MCF 10A (cell line): ENCODE measurements at regions not wholly inside any gene's neighbourhood (a gene's known extent, or its start where the extent isn't known, plus 50 kb on each side); places are given as distances from the start of the nearest gene placed in this dataset.

Experiments used
- BruUV-seq: library from RNA; stranded (reverse); fragments of 400-500 nt; replicated peaks from 2 replicates; lab custom pipeline; 2021; lab: Mats Ljungman, UMichigan
- CTCF ChIA-PET: fragments of 300-600 bp; sonication (Branson Sonifier 250); formaldehyde crosslinking; extraction: SDS; loops from one replicate; lab custom pipeline; 2021; ENCODE audit warnings: antibody characterized with exemption, inconsistent platforms; lab: Yijun Ruan, JAX
- POLR2A ChIA-PET: fragments of 300-600, 350-650 bp; sonication (Branson Sonifier 250); formaldehyde crosslinking; extraction: SDS; loops from one replicate; lab custom pipeline; 2020; ENCODE audit warnings: antibody characterized with exemption, inconsistent platforms; lab: Yijun Ruan, JAX
- DNase-seq: peaks from one replicate; pipeline ENCODE4 v3.0.0-alpha.2; 2018; ENCODE audit not compliant: unreplicated experiment
- H3K27ac Mint-ChIP-seq: one replicate; pipeline ENCODE4 v1.8.0; 2022; ENCODE audit warnings: mild to moderate bottlenecking, low read depth, mixed read lengths; ENCODE audit not compliant: unreplicated experiment
- H3K27me3 Mint-ChIP-seq: one replicate; pipeline ENCODE4 v1.8.0; 2022; ENCODE audit warnings: mixed read lengths; ENCODE audit not compliant: insufficient read depth, unreplicated experiment
- H3K36me3 Mint-ChIP-seq: one replicate; pipeline ENCODE4 v1.8.0; 2022; ENCODE audit warnings: mild to moderate bottlenecking, moderate library complexity, mixed read lengths; ENCODE audit not compliant: insufficient read depth, unreplicated experiment
- H3K4me1 Mint-ChIP-seq: one replicate; pipeline ENCODE4 v1.8.0; 2022; ENCODE audit warnings: mixed read lengths; ENCODE audit not compliant: insufficient read depth, unreplicated experiment
- H3K4me3 Mint-ChIP-seq: one replicate; pipeline ENCODE4 v1.8.0; 2022; ENCODE audit warnings: mild to moderate bottlenecking, moderate library complexity, mixed read lengths; ENCODE audit not compliant: unreplicated experiment
- H3K9me3 Mint-ChIP-seq: one replicate; pipeline ENCODE4 v1.8.0; 2022; ENCODE audit warnings: mixed read lengths; ENCODE audit not compliant: unreplicated experiment
- intact Hi-C: fragments of 100-400 bp; cut with micrococcal nuclease; formaldehyde crosslinking; loops from 2 replicates; pipeline ENCODE4 v1.14.1; 2022
- TF ChIP-seq, protein P1 (sequence below): fragments of 200-600 bp; IDR thresholded peaks from one replicate; pipeline ENCODE4 v1.8.0; 2022; ENCODE audit warnings: antibody characterized with exemption, mild to moderate bottlenecking; ENCODE audit not compliant: unreplicated experiment

DNA sequence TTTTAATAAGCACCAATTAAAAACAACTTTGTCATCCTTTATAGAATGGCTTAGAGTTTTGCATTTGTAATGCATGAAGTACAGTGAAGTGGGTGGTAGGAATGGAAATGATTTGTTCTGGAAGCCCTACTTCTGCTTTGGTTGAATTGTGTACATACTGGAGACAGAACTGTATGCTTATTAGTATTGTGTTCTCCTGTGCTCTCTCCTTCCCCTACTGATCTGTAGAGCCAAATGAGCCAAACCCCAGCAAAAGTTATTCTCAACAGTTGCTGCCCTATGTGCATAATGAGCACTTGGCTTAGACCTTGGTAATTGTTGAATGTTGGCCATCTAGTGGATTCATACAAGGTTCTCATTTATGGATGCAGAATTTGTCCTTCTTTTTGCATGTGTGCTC lies 916.1 kb downstream of the GALC start:
- H3K27ac Mint-ChIP-seq, result no peak overlapping the region
- H3K36me3 Mint-ChIP-seq, result no peaks in the 10 kb centered on the region
- no peak overlapping the region for H3K4me3 Mint-ChIP-seq
- H3K9me3 Mint-ChIP-seq, result peaks cover 7% of the 10 kb centered on the region
- DNase-seq, result no peak
- BruUV-seq, result no TSS peak
- TF ChIP-seq, protein P1, sequence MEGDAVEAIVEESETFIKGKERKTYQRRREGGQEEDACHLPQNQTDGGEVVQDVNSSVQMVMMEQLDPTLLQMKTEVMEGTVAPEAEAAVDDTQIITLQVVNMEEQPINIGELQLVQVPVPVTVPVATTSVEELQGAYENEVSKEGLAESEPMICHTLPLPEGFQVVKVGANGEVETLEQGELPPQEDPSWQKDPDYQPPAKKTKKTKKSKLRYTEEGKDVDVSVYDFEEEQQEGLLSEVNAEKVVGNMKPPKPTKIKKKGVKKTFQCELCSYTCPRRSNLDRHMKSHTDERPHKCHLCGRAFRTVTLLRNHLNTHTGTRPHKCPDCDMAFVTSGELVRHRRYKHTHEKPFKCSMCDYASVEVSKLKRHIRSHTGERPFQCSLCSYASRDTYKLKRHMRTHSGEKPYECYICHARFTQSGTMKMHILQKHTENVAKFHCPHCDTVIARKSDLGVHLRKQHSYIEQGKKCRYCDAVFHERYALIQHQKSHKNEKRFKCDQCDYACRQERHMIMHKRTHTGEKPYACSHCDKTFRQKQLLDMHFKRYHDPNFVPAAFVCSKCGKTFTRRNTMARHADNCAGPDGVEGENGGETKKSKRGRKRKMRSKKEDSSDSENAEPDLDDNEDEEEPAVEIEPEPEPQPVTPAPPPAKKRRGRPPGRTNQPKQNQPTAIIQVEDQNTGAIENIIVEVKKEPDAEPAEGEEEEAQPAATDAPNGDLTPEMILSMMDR, result no peak
- intact Hi-C loops, result no loop called here
- ChIA-PET CTCF (no interaction called here), POLR2A (no interaction called here)
- H3K27me3 Mint-ChIP-seq, result no peaks in the 10 kb centered on the region
- H3K4me1 Mint-ChIP-seq, result peaks cover 4% of the 10 kb centered on the region

DNA sequence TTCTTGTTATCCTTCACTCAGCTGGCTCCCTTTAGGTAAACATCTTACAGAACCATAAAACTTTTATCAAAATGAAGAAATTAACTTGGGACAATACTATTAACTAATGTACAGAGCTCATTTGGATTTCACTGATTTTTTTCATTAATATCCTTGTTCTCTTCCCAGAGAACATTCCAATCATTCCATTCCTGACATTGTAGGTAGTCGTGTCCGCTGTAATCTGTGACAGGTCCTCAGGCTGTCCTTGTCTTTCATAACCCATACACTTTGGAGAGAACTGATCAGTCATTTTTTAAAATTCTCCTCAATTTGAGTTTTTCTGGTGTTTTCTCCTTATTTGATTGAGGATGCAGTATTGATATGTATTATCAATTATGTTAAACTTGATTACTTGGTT lies 916.8 kb downstream of the GALC start:
- Mint-ChIP-seq H3K4me3 (no peak overlapping the region), H3K27ac (no peak overlapping the region), H3K4me1 (peaks cover 4% of the 10 kb centered on the region), H3K9me3 (peaks cover 7% of the 10 kb centered on the region), H3K27me3 (no peaks in the 10 kb centered on the region), H3K36me3 (no peaks in the 10 kb centered on the region)
- POLR2A ChIA-PET, result no interaction called here
- intact Hi-C loops, result no loop called here
- no TSS peak for BruUV-seq
- DNase-seq, result no peak
- CTCF ChIA-PET, result interaction anchor here (0.9 kb wide), 1 partner anchor 9 kb away, joined by 3 read pairs; no protein-coding TSS in a partner anchor
- TF ChIP-seq, protein P1, result no peak

DNA sequence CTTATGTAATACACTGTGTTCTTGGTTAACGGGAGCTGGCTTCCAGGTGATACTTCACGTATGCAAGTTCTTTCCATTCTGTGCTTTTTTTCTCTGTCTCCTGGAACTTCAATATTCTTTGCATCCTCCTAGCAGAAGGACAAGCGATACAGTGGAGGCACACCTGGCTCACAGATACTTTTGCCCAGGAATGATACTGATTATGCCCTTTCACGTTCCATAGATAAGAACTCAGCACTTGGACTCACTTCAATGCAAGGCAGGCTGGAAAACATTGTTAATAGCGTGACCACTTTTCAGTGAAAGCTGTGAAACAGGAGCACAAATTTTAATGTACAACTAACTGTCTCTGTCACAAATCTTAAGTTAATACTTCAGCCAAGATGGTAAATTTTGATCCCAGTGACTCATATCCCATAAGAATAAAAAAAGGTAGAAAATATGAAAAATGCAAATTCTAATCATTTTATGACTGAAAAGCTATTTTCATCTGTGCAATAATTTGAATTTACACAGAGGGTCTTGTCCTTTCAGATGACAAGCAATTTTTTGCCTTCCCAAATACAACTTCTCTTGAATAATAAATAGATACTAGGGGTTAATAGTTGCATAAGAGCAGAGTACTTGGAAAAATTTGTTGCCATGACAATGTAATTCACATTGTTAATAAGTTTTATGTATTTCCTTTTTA lies 919.0 kb downstream of the GALC start:
- POLR2A ChIA-PET, result interaction anchor here (0.7 to 1.0 kb wide), 2 partner anchors 15 to 141 kb away, joined by 3 read pairs; no protein-coding TSS in a partner anchor
- H3K27me3 Mint-ChIP-seq, result no peaks in the 10 kb centered on the region
- peaks cover 7% of the 10 kb centered on the region for H3K9me3 Mint-ChIP-seq

DNA sequence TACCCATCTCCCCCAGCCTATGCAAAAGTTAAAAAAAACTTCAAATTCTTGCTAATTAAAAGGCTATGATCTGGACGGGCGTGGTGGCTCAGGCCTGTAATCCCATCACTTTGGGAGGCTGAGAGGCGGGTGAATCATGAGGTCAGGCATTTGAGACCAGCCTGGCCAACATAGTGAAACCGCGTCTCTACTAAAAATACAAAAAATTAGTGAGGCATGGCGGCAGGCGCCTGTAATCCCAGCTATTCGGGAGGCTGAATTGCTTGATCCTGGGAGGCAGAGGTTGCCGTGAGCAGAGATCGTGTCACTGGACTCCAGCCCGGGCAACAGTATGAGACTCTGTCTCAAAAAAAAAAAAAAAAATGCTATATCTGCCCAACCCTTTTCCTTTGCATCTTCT lies 925.4 kb downstream of the GALC start:
- ChIA-PET CTCF (interaction anchor here (0.7 to 1.0 kb wide), 7 partner anchors 8 to 195 kb away, joined by 3 to 4 read pairs (median 3); no protein-coding TSS in a partner anchor), POLR2A (interaction anchor here (0.7 kb wide), 1 partner anchor 466 kb away, joined by 3 read pairs; no protein-coding TSS in a partner anchor)
- DNase-seq, result no peak
- Mint-ChIP-seq H3K27me3 (no peaks in the 10 kb centered on the region), H3K9me3 (no peaks in the 10 kb centered on the region), H3K27ac (no peak overlapping the region), H3K4me1 (peaks cover 14% of the 10 kb centered on the region), H3K4me3 (no peak overlapping the region), H3K36me3 (no peaks in the 10 kb centered on the region)
- intact Hi-C loops, result loop anchor here (10.0 kb wide), 2 partner anchors 267 to 547 kb away; no protein-coding TSS in a partner anchor
- no TSS peak for BruUV-seq
- TF ChIP-seq, protein P1, result no peak

More for the DNA sequence above, 919.0 kb downstream of the GALC start:
- Mint-ChIP-seq H3K4me1 (peaks cover 12% of the 10 kb centered on the region), H3K36me3 (no peaks in the 10 kb centered on the region), H3K27ac (no peak overlapping the region), H3K4me3 (no peak overlapping the region)
- DNase-seq, result no peak
- TF ChIP-seq, protein P1, result no peak
- BruUV-seq, result no TSS peak
- intact Hi-C loops, result no loop called here
- CTCF ChIA-PET, result no interaction called here
